H9 (cell line): ENCODE measurements at regions not wholly inside any gene's neighbourhood (a gene's known extent, or its start where the extent isn't known, plus 50 kb on each side); places are given as distances from the start of the nearest gene placed in this dataset.
A peak's percentile ranks its signal among the peaks of the same experiment; 100 is the strongest.

Experiments used
- DNase-seq: peaks from one replicate; pipeline ENCODE4 v3.0.0-alpha.2; 2017
- H2AFZ ChIP-seq: one replicate; pipeline ENCODE4 v1.6.1; 2013; ENCODE audit warnings: mild to moderate bottlenecking, low read length, control low read depth, moderate library complexity
- H2AK5ac ChIP-seq: 2 replicates; pipeline ENCODE4 v1.6.1; 2013; ENCODE audit warnings: low read length, control low read depth, mixed read lengths; ENCODE audit not compliant: insufficient read length
- H2BK120ac ChIP-seq: one replicate; pipeline ENCODE4 v1.6.1; 2013; ENCODE audit warnings: low read depth, mild to moderate bottlenecking, low read length, control low read depth, inconsistent platforms; ENCODE audit not compliant: poor library complexity, severe bottlenecking
- H2BK12ac ChIP-seq: 2 replicates; pipeline ENCODE4 v1.6.1; 2013; ENCODE audit warnings: low read length, control low read depth, mixed read lengths, low read depth; ENCODE audit not compliant: insufficient read length
- H2BK15ac ChIP-seq: 2 replicates; pipeline ENCODE4 v1.6.1; 2013; ENCODE audit warnings: low read depth, low read length, control low read depth
- H2BK20ac ChIP-seq: one replicate; pipeline ENCODE4 v1.6.1; 2013; ENCODE audit warnings: low read depth, mild to moderate bottlenecking, low read length, control low read depth, inconsistent platforms; ENCODE audit not compliant: poor library complexity, severe bottlenecking
- H2BK5ac ChIP-seq: 2 replicates; pipeline ENCODE4 v1.6.1; 2013; ENCODE audit warnings: low read length, control low read depth, mixed read lengths; ENCODE audit not compliant: insufficient read length
- H3K14ac ChIP-seq: 2 replicates; pipeline ENCODE4 v1.6.1; 2013; ENCODE audit warnings: low read length, control low read depth; ENCODE audit not compliant: insufficient read depth
- H3K18ac ChIP-seq: 2 replicates; pipeline ENCODE4 v1.6.1; 2013; ENCODE audit warnings: low read depth, mild to moderate bottlenecking, mixed read lengths, low read length, control low read depth; ENCODE audit not compliant: insufficient read length
- H3K23ac ChIP-seq: 2 replicates; pipeline ENCODE4 v1.6.1; 2013; ENCODE audit warnings: low read length, control low read depth, mixed read lengths, low read depth; ENCODE audit not compliant: insufficient read length
- H3K23me2 ChIP-seq: 2 replicates; pipeline ENCODE4 v1.6.1; 2013; ENCODE audit warnings: low read depth, mild to moderate bottlenecking, mixed read lengths, low read length, control low read depth; ENCODE audit not compliant: insufficient read length, poor library complexity, severe bottlenecking
- H3K27ac ChIP-seq: 2 replicates; pipeline ENCODE4 v1.5.1; 2013; ENCODE audit warnings: low read length, control low read depth, mixed read lengths, low read depth; ENCODE audit not compliant: insufficient read length
- H3K27me3 ChIP-seq: 2 replicates; pipeline ENCODE4 v1.6.1; 2013; ENCODE audit warnings: low read length, control low read depth, inconsistent platforms; ENCODE audit not compliant: insufficient read depth
- H3K4ac ChIP-seq: 2 replicates; pipeline ENCODE4 v1.6.1; 2013; ENCODE audit warnings: low read depth, mild to moderate bottlenecking, control low read depth, inconsistent platforms, low read length, moderate library complexity
- H3K4me1 ChIP-seq: 2 replicates; pipeline ENCODE4 v1.6.1; 2013; ENCODE audit warnings: low read length, control low read depth, inconsistent platforms; ENCODE audit not compliant: insufficient read depth
- H3K4me2 ChIP-seq: 2 replicates; pipeline ENCODE4 v1.6.1; 2013; ENCODE audit warnings: low read length, control low read depth, mixed read lengths; ENCODE audit not compliant: insufficient read length, insufficient read depth
- H3K56ac ChIP-seq: 2 replicates; pipeline ENCODE4 v1.6.1; 2013; ENCODE audit warnings: low read depth, mild to moderate bottlenecking, mixed read lengths, low read length, control low read depth; ENCODE audit not compliant: insufficient read length
- H3K79me1 ChIP-seq: 2 replicates; pipeline ENCODE4 v1.6.1; 2013; ENCODE audit warnings: low read depth, mild to moderate bottlenecking, moderate library complexity, low read length, control low read depth, inconsistent platforms; ENCODE audit not compliant: insufficient read depth, poor library complexity, severe bottlenecking
- H3K79me2 ChIP-seq: 2 replicates; pipeline ENCODE4 v1.6.1; 2013; ENCODE audit warnings: low read length, control low read depth, inconsistent platforms; ENCODE audit not compliant: insufficient read depth
- H3K9ac ChIP-seq: 2 replicates; pipeline ENCODE4 v1.6.1; 2013; ENCODE audit warnings: low read length, control low read depth, mixed read lengths; ENCODE audit not compliant: insufficient read length; ENCODE audit errors: extremely low read depth
- H3K9me3 ChIP-seq: one replicate; pipeline ENCODE4 v1.6.1; 2013; ENCODE audit warnings: low read depth, low read length, inconsistent platforms; ENCODE audit not compliant: control insufficient read depth
- H3T11ph ChIP-seq: one replicate; pipeline ENCODE4 v1.6.1; 2013; ENCODE audit warnings: mild to moderate bottlenecking, low read length, control low read depth, inconsistent platforms
- H4K20me1 ChIP-seq: one replicate; pipeline ENCODE4 v1.6.1; 2013; ENCODE audit not compliant: control insufficient read depth, insufficient read length, insufficient read depth
- H4K5ac ChIP-seq: 2 replicates; pipeline ENCODE4 v1.6.1; 2013; ENCODE audit warnings: low read depth, mild to moderate bottlenecking, mixed read lengths, low read length, control low read depth; ENCODE audit not compliant: insufficient read length
- H4K8ac ChIP-seq: replicated peaks from 2 replicates; pipeline ENCODE4 v1.6.1; 2013; ENCODE audit warnings: low read length, control low read depth, mixed read lengths, low read depth; ENCODE audit not compliant: insufficient read length
- H4K91ac ChIP-seq: 2 replicates; pipeline ENCODE4 v1.6.1; 2013; ENCODE audit warnings: low read depth, mild to moderate bottlenecking, moderate library complexity, mixed read lengths, low read length, control low read depth; ENCODE audit not compliant: insufficient read length
- H3K27ac Mint-ChIP-seq, 3 experiments: 2 replicates in 2 of 3; 3 replicates in 1 of 3; pipeline ENCODE4 v1.8.0; 2020 to 2021; ENCODE audit warnings: mixed read lengths in 3 of 3, mild to moderate bottlenecking in 1 of 3, moderate library complexity in 1 of 3
- H3K27me3 Mint-ChIP-seq: 2 replicates; pipeline ENCODE4 v1.8.0; 2021; ENCODE audit warnings: low read depth, mild to moderate bottlenecking, moderate library complexity, mixed read lengths
- H3K36me3 Mint-ChIP-seq, 3 experiments: 2 replicates in 2 of 3; 3 replicates in 1 of 3; pipeline ENCODE4 v1.8.0; 2020 to 2021; ENCODE audit warnings: low read depth in 3 of 3, mixed read lengths in 3 of 3; ENCODE audit not compliant: insufficient read depth in 1 of 3
- H3K4me1 Mint-ChIP-seq, 2 experiments: 2 replicates each; pipeline ENCODE4 v1.8.0; 2020; ENCODE audit warnings: mixed read lengths in 2 of 2
- H3K4me3 Mint-ChIP-seq, 2 experiments: 2 replicates in 1 of 2; 3 replicates in 1 of 2; pipeline ENCODE4 v1.8.0; 2020 to 2021; ENCODE audit warnings: mild to moderate bottlenecking in 2 of 2, mixed read lengths in 2 of 2, moderate library complexity in 1 of 2
- H3K9me3 Mint-ChIP-seq, 2 experiments: 2 replicates in 1 of 2; 3 replicates in 1 of 2; pipeline ENCODE4 v1.8.0; 2020; ENCODE audit warnings: mild to moderate bottlenecking in 2 of 2, mixed read lengths in 2 of 2, moderate library complexity in 1 of 2
- CTCF ChIP-seq: fragments of 200-600 bp; sonication (generic); conservative IDR thresholded peaks from 3 replicates; pipeline ENCODE4 v1.8.0; 2021; ENCODE audit warnings: antibody characterized with exemption, mild to moderate bottlenecking
- WGBS: extraction: QIAGEN DNeasy Blood & Tissue Kit; methylation state at CpG from one replicate; pipeline ENCODE4 v1.1.7; 2013; ENCODE audit warnings: missing lambda C conversion rate, low lambda C conversion rate, mixed read lengths; ENCODE audit not compliant: insufficient read length; ENCODE audit errors: extremely low coverage; 5-methylcytosine and 5-hydroxymethylcytosine counted together

- Mint-ChIP-seq H3K4me1 (peaks cover 25 to 28% of the 10 kb centered on the region in 2 experiments), H3K27ac (peak overlapping the region in 1 of 3 experiments; percentile 19; a peak in 1 of 7 replicates)
- WGBS, result no CpG with 5 or more reads among the region's 3 CpGs
Measured at GRCh38 chr3:106401666-106402490, 533.1 kb upstream of the CBLB start.

More at GRCh38 chr3:106401666-106402490, 533.1 kb upstream of the CBLB start:
- Mint-ChIP-seq H3K4me3 (no peak overlapping the region), H3K27me3 (no peaks in the 10 kb centered on the region), H3K36me3 (no peaks in the 10 kb centered on the region), H3K9me3 (no peaks in the 10 kb centered on the region)
- no peak overlapping the region for H3K14ac ChIP-seq
- no peak overlapping the region for H3K23ac ChIP-seq
- H3K9ac ChIP-seq, result no peak overlapping the region
- H2BK15ac ChIP-seq, result no peak overlapping the region
- H3K79me1 ChIP-seq, result no peaks in the 10 kb centered on the region
- H3K4me1 ChIP-seq, result no peaks in the 10 kb centered on the region
- H2AFZ ChIP-seq, result no peak overlapping the region
- H2AK5ac ChIP-seq, result no peak overlapping the region
- H3T11ph ChIP-seq, result no peak overlapping the region
- H3K56ac ChIP-seq, result no peak overlapping the region
- DNase-seq, result no peak
- H3K27ac ChIP-seq, result no peak overlapping the region
- no peak overlapping the region for H4K5ac ChIP-seq
- H3K27me3 ChIP-seq, result no peaks in the 10 kb centered on the region
- H2BK20ac ChIP-seq, result no peak overlapping the region
- H3K4me2 ChIP-seq, result no peak overlapping the region
- H3K9me3 ChIP-seq, result no peaks in the 10 kb centered on the region
- TF ChIP-seq CTCF, result no peak
- no peak overlapping the region for H4K91ac ChIP-seq
- no peaks in the 10 kb centered on the region for H4K20me1 ChIP-seq
- H2BK5ac ChIP-seq, result no peak overlapping the region
- no peak overlapping the region for H2BK12ac ChIP-seq
- H2BK120ac ChIP-seq, result no peak overlapping the region
- no peak overlapping the region for H3K18ac ChIP-seq
- H3K23me2 ChIP-seq, result no peaks in the 10 kb centered on the region
- H3K4ac ChIP-seq, result no peak overlapping the region
- H3K79me2 ChIP-seq, result no peaks in the 10 kb centered on the region
- H4K8ac ChIP-seq, result no peak overlapping the region
